ENCODE measurements at regions not wholly inside any gene's neighbourhood (a gene's known extent, or its start where the extent isn't known, plus 50 kb on each side); places are given as distances from the start of the nearest gene placed in this dataset.

- peaks cover 4 to 5% of the 10 kb centered on the region in 2 donors for H3K9me3 Mint-ChIP-seq
- no peaks in the 10 kb centered on the region for H3K36me3 Mint-ChIP-seq
- H3K27me3 Mint-ChIP-seq, result no peaks in the 10 kb centered on the region
- DNase-seq (no peak), ATAC-seq (replicated peaks) (no peak)
- no peaks in the 10 kb centered on the region for H3K4me1 Mint-ChIP-seq
- H3K4me3 Mint-ChIP-seq, result no peak overlapping the region
- H3K27ac Mint-ChIP-seq, result no peak overlapping the region
Measured at GRCh38 chr13:66001140-66001539, 1229.0 kb downstream of the PCDH9 start.

GRCh38 chr13:65999411-65999810 is 1230.7 kb downstream of the PCDH9 start:
- Mint-ChIP-seq H3K4me1 (no peaks in the 10 kb centered on the region), H3K4me3 (no peak overlapping the region), H3K27me3 (no peaks in the 10 kb centered on the region), H3K36me3 (no peaks in the 10 kb centered on the region), H3K27ac (no peak overlapping the region), H3K9me3 (peaks cover 3 to 5% of the 10 kb centered on the region in 2 donors)
- DNase-seq (no peak), ATAC-seq (replicated peaks) (no peak)

GRCh38 chr13:65990684-65991083 is 1239.5 kb downstream of the PCDH9 start:
- no peak overlapping the region for H3K27ac Mint-ChIP-seq
- H3K9me3 Mint-ChIP-seq, result no peaks in the 10 kb centered on the region
- ATAC-seq (replicated peaks) (no peak), DNase-seq (no peak)
- H3K4me3 Mint-ChIP-seq, result no peak overlapping the region
- no peaks in the 10 kb centered on the region for H3K36me3 Mint-ChIP-seq
- H3K4me1 Mint-ChIP-seq, result no peaks in the 10 kb centered on the region
- H3K27me3 Mint-ChIP-seq, result no peaks in the 10 kb centered on the region

GRCh38 chr13:65985612-65986011 is 1244.5 kb downstream of the PCDH9 start:
- Mint-ChIP-seq H3K4me3 (no peak overlapping the region), H3K4me1 (no peaks in the 10 kb centered on the region)

GRCh38 chr13:65977525-65977924 is 1252.6 kb downstream of the PCDH9 start:
- no peaks in the 10 kb centered on the region for H3K4me1 Mint-ChIP-seq
- DNase-seq (no peak), ATAC-seq (replicated peaks) (no peak)
- no peak overlapping the region for H3K4me3 Mint-ChIP-seq
- no peaks in the 10 kb centered on the region for H3K27me3 Mint-ChIP-seq
- no peaks in the 10 kb centered on the region for H3K36me3 Mint-ChIP-seq
- H3K27ac Mint-ChIP-seq, result no peak overlapping the region
- H3K9me3 Mint-ChIP-seq, result peaks cover 8 to 12% of the 10 kb centered on the region in 2 donors

More at GRCh38 chr13:65985612-65986011, 1244.5 kb downstream of the PCDH9 start:
- H3K27me3 Mint-ChIP-seq, result no peaks in the 10 kb centered on the region
- H3K36me3 Mint-ChIP-seq, result no peaks in the 10 kb centered on the region
- H3K27ac Mint-ChIP-seq, result no peak overlapping the region
- no peak for DNase-seq
- H3K9me3 Mint-ChIP-seq, result peaks cover 0 to 2% of the 10 kb centered on the region in 2 donors
- no peak for ATAC-seq (replicated peaks)

- Mint-ChIP-seq H3K36me3 (no peaks in the 10 kb centered on the region), H3K27me3 (no peaks in the 10 kb centered on the region), H3K4me3 (no peak overlapping the region), H3K27ac (no peak overlapping the region), H3K4me1 (no peaks in the 10 kb centered on the region), H3K9me3 (peaks cover 2 to 4% of the 10 kb centered on the region in 2 donors)
- ATAC-seq (replicated peaks) (no peak), DNase-seq (no peak)
Measured at GRCh38 chr13:65971541-65971940, 1258.6 kb downstream of the PCDH9 start.

- Mint-ChIP-seq H3K4me3 (no peak overlapping the region), H3K27me3 (no peaks in the 10 kb centered on the region), H3K9me3 (peaks cover 0 to 3% of the 10 kb centered on the region in 2 donors), H3K4me1 (no peaks in the 10 kb centered on the region), H3K27ac (no peak overlapping the region), H3K36me3 (no peaks in the 10 kb centered on the region)
- DNase-seq (no peak), ATAC-seq (replicated peaks) (peak; percentile 44 to 63)
Measured at GRCh38 chr13:65966991-65967451, 1263.1 kb downstream of the PCDH9 start.

- Mint-ChIP-seq H3K4me1 (no peaks in the 10 kb centered on the region), H3K36me3 (no peaks in the 10 kb centered on the region)
- DNase-seq, result no peak
Measured at GRCh38 chr13:65965501-65965900, 1264.6 kb downstream of the PCDH9 start.

GRCh38 chr13:65964672-65965071 is 1265.5 kb downstream of the PCDH9 start:
- DNase-seq (no peak), ATAC-seq (replicated peaks) (no peak)
- Mint-ChIP-seq H3K27ac (no peak overlapping the region), H3K36me3 (no peaks in the 10 kb centered on the region), H3K4me1 (no peaks in the 10 kb centered on the region), H3K4me3 (no peak overlapping the region), H3K27me3 (no peaks in the 10 kb centered on the region), H3K9me3 (peaks cover 0 to 3% of the 10 kb centered on the region in 2 donors)

More at GRCh38 chr13:65965501-65965900, 1264.6 kb downstream of the PCDH9 start:
- Mint-ChIP-seq H3K27ac (no peak overlapping the region), H3K4me3 (no peak overlapping the region), H3K27me3 (no peaks in the 10 kb centered on the region), H3K9me3 (peaks cover 0 to 3% of the 10 kb centered on the region in 2 donors)
- ATAC-seq (replicated peaks), result no peak

- Mint-ChIP-seq H3K9me3 (peaks cover 0 to 1% of the 10 kb centered on the region in 2 donors), H3K4me3 (no peak overlapping the region), H3K36me3 (no peaks in the 10 kb centered on the region), H3K27me3 (no peaks in the 10 kb centered on the region), H3K4me1 (no peaks in the 10 kb centered on the region), H3K27ac (no peak overlapping the region)
- ATAC-seq (replicated peaks) (no peak), DNase-seq (no peak)
Measured at GRCh38 chr13:65959305-65959704, 1270.8 kb downstream of the PCDH9 start.

- Mint-ChIP-seq H3K4me1 (no peaks in the 10 kb centered on the region), H3K9me3 (peaks cover 0 to 3% of the 10 kb centered on the region in 2 donors), H3K36me3 (no peaks in the 10 kb centered on the region), H3K27ac (no peak overlapping the region), H3K4me3 (no peak overlapping the region), H3K27me3 (no peaks in the 10 kb centered on the region)
- DNase-seq (no peak), ATAC-seq (replicated peaks) (no peak)
Measured at GRCh38 chr13:65946387-65946786, 1283.7 kb downstream of the PCDH9 start.

GRCh38 chr13:65943708-65944107 is 1286.4 kb downstream of the PCDH9 start:
- DNase-seq (no peak), ATAC-seq (replicated peaks) (no peak)
- Mint-ChIP-seq H3K9me3 (no peaks in the 10 kb centered on the region), H3K36me3 (no peaks in the 10 kb centered on the region), H3K4me3 (no peak overlapping the region), H3K27me3 (no peaks in the 10 kb centered on the region), H3K27ac (no peak overlapping the region), H3K4me1 (no peaks in the 10 kb centered on the region)

GRCh38 chr13:65943024-65943423 is 1287.1 kb downstream of the PCDH9 start:
- no peak for ATAC-seq (replicated peaks)
- no peak overlapping the region for H3K27ac Mint-ChIP-seq
- no peak overlapping the region for H3K4me3 Mint-ChIP-seq
- H3K9me3 Mint-ChIP-seq, result no peaks in the 10 kb centered on the region
- no peaks in the 10 kb centered on the region for H3K27me3 Mint-ChIP-seq
- no peaks in the 10 kb centered on the region for H3K4me1 Mint-ChIP-seq
- H3K36me3 Mint-ChIP-seq, result no peaks in the 10 kb centered on the region
- no peak for DNase-seq

- H3K27ac Mint-ChIP-seq, result no peak overlapping the region
Measured at GRCh38 chr13:65940720-65941119, 1289.4 kb downstream of the PCDH9 start.

GRCh38 chr13:65937251-65937650 is 1292.9 kb downstream of the PCDH9 start:
- H3K4me1 Mint-ChIP-seq, result no peaks in the 10 kb centered on the region
- no peaks in the 10 kb centered on the region for H3K36me3 Mint-ChIP-seq
- H3K27me3 Mint-ChIP-seq, result no peaks in the 10 kb centered on the region
- H3K9me3 Mint-ChIP-seq, result no peaks in the 10 kb centered on the region
- no peak overlapping the region for H3K4me3 Mint-ChIP-seq
- H3K27ac Mint-ChIP-seq, result no peak overlapping the region
- ATAC-seq (replicated peaks) (no peak), DNase-seq (no peak)

More at GRCh38 chr13:65940720-65941119, 1289.4 kb downstream of the PCDH9 start:
- Mint-ChIP-seq H3K36me3 (no peaks in the 10 kb centered on the region), H3K4me1 (no peaks in the 10 kb centered on the region), H3K27me3 (no peaks in the 10 kb centered on the region), H3K9me3 (no peaks in the 10 kb centered on the region), H3K4me3 (no peak overlapping the region)
- ATAC-seq (replicated peaks) (no peak), DNase-seq (no peak)

GRCh38 chr13:65936249-65936648 is 1293.9 kb downstream of the PCDH9 start:
- Mint-ChIP-seq H3K27me3 (no peaks in the 10 kb centered on the region), H3K4me1 (no peaks in the 10 kb centered on the region), H3K27ac (no peak overlapping the region), H3K9me3 (no peaks in the 10 kb centered on the region), H3K36me3 (no peaks in the 10 kb centered on the region), H3K4me3 (no peak overlapping the region)
- DNase-seq (no peak), ATAC-seq (replicated peaks) (no peak)
